HEK293T (cell line): ENCODE measurements at regions not wholly inside any gene's neighbourhood (a gene's known extent, or its start where the extent isn't known, plus 50 kb on each side); places are given as distances from the start of the nearest gene placed in this dataset.

Experiments
- FOXA1 ChIP-seq: fragments of 450-650 bp; IDR thresholded peaks from 2 replicates; pipeline ENCODE4 v1.6.1; 2016; ENCODE audit warnings: mild to moderate bottlenecking
- FOXK2 ChIP-seq: fragments of 450-650 bp; IDR thresholded peaks from 2 replicates; pipeline ENCODE4 v1.6.1; 2016; ENCODE audit warnings: mild to moderate bottlenecking
- FOXM1 ChIP-seq: fragments of 450-650 bp; IDR thresholded peaks from 2 replicates; pipeline ENCODE4 v1.6.1; 2017; ENCODE audit warnings: mild to moderate bottlenecking, borderline replicate concordance
- HDGF ChIP-seq: fragments of 450-650 bp; IDR thresholded peaks from 2 replicates; pipeline ENCODE4 v1.6.1; 2017; ENCODE audit warnings: antibody characterized with exemption, borderline replicate concordance
- LEF1 ChIP-seq: fragments of 450-650 bp; IDR thresholded peaks from 2 replicates; pipeline ENCODE4 v1.6.1; 2017; ENCODE audit warnings: mild to moderate bottlenecking, borderline replicate concordance
- NFRKB ChIP-seq: fragments of 450-650 bp; IDR thresholded peaks from 2 replicates; pipeline ENCODE4 v1.6.1; 2016; ENCODE audit warnings: mild to moderate bottlenecking, moderate library complexity
- SP1 ChIP-seq: fragments of 450-650 bp; IDR thresholded peaks from 2 replicates; pipeline ENCODE4 v1.6.1; 2017
- SUZ12 ChIP-seq: fragments of 450-650 bp; IDR thresholded peaks from 2 replicates; pipeline ENCODE4 v1.6.1; 2016; ENCODE audit warnings: mild to moderate bottlenecking
- TARDBP ChIP-seq: fragments of 450-650 bp; IDR thresholded peaks from 2 replicates; pipeline ENCODE4 v1.6.1; 2016

DNA sequence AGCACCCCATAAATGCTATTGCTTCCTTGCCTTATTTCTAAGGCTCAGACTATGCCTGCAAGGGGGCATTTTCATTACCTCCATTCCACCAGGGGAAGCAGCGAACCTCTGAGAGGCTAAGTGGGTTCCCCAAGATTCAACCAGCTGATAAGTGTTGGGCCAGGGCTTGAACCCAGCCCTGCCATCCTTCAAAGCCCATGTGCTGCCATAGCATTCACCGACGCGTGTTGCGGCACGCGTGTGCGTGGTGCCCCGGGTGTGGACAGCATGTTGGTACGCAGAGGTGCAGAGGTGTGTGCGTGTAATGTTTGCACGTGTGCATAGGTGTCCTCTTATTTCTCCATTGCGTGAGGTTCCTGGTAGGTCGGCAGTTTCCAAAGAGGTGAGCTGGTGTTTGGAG, 66.0 kb upstream of the PPARA start:
- TF ChIP-seq LEF1 (no peak), FOXA1 (no peak), SUZ12 (no peak), FOXM1 (no peak), TARDBP (no peak), SP1 (no peak), NFRKB (no peak), FOXK2 (no peak), HDGF (no peak)
